HepG2 (cell line): ENCODE measurements at regions not wholly inside any gene's neighbourhood (a gene's known extent, or its start where the extent isn't known, plus 50 kb on each side); places are given as distances from the start of the nearest gene placed in this dataset.

Source experiments
- CC2D1A ChIP-seq: sonication (generic); formaldehyde crosslinking; IDR thresholded peaks from 2 replicates; pipeline ENCODE4 v1.8.1; 2023; ENCODE audit warnings: mild to moderate bottlenecking, missing genetic modification reagents
- POLR2A ChIP-seq, 2 experiments: IDR thresholded peaks; 2 replicates each; pipeline ENCODE4 v1.6.1; 2011; ENCODE audit warnings: low read depth in 2 of 2, low read length in 2 of 2, mild to moderate bottlenecking in 1 of 2, moderate library complexity in 1 of 2; ENCODE audit not compliant: insufficient read depth in 1 of 2
- TARDBP ChIP-seq: sonication (generic); formaldehyde crosslinking; IDR thresholded peaks from 2 replicates; pipeline ENCODE4 v1.8.0; 2022; ENCODE audit warnings: mild to moderate bottlenecking, missing genetic modification reagents
- TBL1XR1 ChIP-seq: fragments of 150-350 bp; IDR thresholded peaks from 2 replicates; pipeline ENCODE4 v1.6.1; 2014; ENCODE audit warnings: borderline replicate concordance, low read length; ENCODE audit not compliant: partially characterized antibody
- ZNF660 ChIP-seq: sonication (generic); formaldehyde crosslinking; IDR thresholded peaks from 2 replicates; pipeline ENCODE4 v1.5.1; 2020; ENCODE audit warnings: mild to moderate bottlenecking, low read depth, missing genetic modification reagents, borderline replicate concordance
- TF ChIP-seq, protein P1 (sequence below): sonication (generic); formaldehyde crosslinking; IDR thresholded peaks from 2 replicates; pipeline ENCODE4 v1.8.1; 2023; ENCODE audit warnings: mild to moderate bottlenecking, missing genetic modification reagents, borderline replicate concordance
- TF ChIP-seq, protein P2 (sequence below): sonication (generic); formaldehyde crosslinking; IDR thresholded peaks from 2 replicates; pipeline ENCODE4 v1.5.0; 2020; ENCODE audit warnings: mild to moderate bottlenecking, missing genetic modification reagents, moderate library complexity
- TF ChIP-seq, protein P3 (sequence below): sonication (generic); formaldehyde crosslinking; IDR thresholded peaks from 2 replicates; pipeline ENCODE4 v1.8.1; 2022; ENCODE audit warnings: low read depth, mild to moderate bottlenecking, missing genetic modification reagents
- TF ChIP-seq, protein P4 (sequence below): sonication (generic); formaldehyde crosslinking; IDR thresholded peaks from 2 replicates; pipeline ENCODE4 v1.4.0; 2020; ENCODE audit warnings: mild to moderate bottlenecking, missing genetic modification reagents
- TF ChIP-seq, protein P5 (sequence below): sonication (generic); formaldehyde crosslinking; IDR thresholded peaks from 2 replicates; pipeline ENCODE4 v1.5.1; 2020; ENCODE audit warnings: mild to moderate bottlenecking, missing genetic modification reagents, moderate library complexity

DNA sequence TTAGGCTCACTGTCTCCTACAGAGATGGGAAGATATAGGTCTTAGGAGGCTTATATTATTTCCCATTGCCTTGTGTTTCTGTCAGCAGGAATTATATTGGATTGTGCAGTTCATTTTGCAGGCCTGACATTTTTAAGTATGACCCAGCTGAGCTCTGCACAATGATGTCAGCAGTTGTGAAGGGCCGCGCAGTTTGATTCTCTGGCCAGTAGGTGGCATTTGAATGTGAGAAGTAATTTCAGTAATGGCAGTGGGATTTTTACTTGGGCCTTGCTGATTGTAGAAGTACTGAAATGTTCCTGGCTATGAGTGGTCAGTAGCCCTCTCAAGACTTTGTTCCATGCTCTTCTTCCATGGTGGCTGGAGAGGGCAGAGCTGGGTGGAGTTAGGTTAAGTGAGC lies 247.2 kb upstream of the MTMR8 start:
- TF ChIP-seq, protein P1, sequence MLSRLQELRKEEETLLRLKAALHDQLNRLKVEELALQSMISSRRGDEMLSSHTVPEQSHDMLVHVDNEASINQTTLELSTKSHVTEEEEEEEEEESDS: no peak
- no peak for TF ChIP-seq POLR2A (IDR thresholded peaks at IDR 0.05; ENCODE audit: insufficient read depth in 1 of 2, low read depth in 2 of 2, low read length in 2 of 2)
- TF ChIP-seq, protein P2, sequence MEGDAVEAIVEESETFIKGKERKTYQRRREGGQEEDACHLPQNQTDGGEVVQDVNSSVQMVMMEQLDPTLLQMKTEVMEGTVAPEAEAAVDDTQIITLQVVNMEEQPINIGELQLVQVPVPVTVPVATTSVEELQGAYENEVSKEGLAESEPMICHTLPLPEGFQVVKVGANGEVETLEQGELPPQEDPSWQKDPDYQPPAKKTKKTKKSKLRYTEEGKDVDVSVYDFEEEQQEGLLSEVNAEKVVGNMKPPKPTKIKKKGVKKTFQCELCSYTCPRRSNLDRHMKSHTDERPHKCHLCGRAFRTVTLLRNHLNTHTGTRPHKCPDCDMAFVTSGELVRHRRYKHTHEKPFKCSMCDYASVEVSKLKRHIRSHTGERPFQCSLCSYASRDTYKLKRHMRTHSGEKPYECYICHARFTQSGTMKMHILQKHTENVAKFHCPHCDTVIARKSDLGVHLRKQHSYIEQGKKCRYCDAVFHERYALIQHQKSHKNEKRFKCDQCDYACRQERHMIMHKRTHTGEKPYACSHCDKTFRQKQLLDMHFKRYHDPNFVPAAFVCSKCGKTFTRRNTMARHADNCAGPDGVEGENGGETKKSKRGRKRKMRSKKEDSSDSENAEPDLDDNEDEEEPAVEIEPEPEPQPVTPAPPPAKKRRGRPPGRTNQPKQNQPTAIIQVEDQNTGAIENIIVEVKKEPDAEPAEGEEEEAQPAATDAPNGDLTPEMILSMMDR: no peak
- TF ChIP-seq, protein P3, sequence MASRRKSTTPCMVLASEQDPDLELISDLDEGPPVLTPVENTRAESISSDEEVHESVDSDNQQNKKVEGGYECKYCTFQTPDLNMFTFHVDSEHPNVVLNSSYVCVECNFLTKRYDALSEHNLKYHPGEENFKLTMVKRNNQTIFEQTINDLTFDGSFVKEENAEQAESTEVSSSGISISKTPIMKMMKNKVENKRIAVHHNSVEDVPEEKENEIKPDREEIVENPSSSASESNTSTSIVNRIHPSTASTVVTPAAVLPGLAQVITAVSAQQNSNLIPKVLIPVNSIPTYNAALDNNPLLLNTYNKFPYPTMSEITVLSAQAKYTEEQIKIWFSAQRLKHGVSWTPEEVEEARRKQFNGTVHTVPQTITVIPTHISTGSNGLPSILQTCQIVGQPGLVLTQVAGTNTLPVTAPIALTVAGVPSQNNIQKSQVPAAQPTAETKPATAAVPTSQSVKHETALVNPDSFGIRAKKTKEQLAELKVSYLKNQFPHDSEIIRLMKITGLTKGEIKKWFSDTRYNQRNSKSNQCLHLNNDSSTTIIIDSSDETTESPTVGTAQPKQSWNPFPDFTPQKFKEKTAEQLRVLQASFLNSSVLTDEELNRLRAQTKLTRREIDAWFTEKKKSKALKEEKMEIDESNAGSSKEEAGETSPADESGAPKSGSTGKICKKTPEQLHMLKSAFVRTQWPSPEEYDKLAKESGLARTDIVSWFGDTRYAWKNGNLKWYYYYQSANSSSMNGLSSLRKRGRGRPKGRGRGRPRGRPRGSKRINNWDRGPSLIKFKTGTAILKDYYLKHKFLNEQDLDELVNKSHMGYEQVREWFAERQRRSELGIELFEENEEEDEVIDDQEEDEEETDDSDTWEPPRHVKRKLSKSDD (CRISPR knock-in tag): no peak
- TF ChIP-seq TBL1XR1: no peak
- no peak for TF ChIP-seq TARDBP (CRISPR knock-in tag)
- TF ChIP-seq ZNF660 (CRISPR knock-in tag): no peak
- TF ChIP-seq CC2D1A (CRISPR knock-in tag): no peak
- TF ChIP-seq, protein P4, sequence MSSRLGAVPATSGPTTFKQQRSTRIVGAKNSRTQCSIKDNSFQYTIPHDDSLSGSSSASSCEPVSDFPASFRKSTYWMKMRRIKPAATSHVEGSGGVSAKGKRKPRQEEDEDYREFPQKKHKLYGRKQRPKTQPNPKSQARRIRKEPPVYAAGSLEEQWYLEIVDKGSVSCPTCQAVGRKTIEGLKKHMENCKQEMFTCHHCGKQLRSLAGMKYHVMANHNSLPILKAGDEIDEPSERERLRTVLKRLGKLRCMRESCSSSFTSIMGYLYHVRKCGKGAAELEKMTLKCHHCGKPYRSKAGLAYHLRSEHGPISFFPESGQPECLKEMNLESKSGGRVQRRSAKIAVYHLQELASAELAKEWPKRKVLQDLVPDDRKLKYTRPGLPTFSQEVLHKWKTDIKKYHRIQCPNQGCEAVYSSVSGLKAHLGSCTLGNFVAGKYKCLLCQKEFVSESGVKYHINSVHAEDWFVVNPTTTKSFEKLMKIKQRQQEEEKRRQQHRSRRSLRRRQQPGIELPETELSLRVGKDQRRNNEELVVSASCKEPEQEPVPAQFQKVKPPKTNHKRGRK: no peak
- TF ChIP-seq, protein P5, sequence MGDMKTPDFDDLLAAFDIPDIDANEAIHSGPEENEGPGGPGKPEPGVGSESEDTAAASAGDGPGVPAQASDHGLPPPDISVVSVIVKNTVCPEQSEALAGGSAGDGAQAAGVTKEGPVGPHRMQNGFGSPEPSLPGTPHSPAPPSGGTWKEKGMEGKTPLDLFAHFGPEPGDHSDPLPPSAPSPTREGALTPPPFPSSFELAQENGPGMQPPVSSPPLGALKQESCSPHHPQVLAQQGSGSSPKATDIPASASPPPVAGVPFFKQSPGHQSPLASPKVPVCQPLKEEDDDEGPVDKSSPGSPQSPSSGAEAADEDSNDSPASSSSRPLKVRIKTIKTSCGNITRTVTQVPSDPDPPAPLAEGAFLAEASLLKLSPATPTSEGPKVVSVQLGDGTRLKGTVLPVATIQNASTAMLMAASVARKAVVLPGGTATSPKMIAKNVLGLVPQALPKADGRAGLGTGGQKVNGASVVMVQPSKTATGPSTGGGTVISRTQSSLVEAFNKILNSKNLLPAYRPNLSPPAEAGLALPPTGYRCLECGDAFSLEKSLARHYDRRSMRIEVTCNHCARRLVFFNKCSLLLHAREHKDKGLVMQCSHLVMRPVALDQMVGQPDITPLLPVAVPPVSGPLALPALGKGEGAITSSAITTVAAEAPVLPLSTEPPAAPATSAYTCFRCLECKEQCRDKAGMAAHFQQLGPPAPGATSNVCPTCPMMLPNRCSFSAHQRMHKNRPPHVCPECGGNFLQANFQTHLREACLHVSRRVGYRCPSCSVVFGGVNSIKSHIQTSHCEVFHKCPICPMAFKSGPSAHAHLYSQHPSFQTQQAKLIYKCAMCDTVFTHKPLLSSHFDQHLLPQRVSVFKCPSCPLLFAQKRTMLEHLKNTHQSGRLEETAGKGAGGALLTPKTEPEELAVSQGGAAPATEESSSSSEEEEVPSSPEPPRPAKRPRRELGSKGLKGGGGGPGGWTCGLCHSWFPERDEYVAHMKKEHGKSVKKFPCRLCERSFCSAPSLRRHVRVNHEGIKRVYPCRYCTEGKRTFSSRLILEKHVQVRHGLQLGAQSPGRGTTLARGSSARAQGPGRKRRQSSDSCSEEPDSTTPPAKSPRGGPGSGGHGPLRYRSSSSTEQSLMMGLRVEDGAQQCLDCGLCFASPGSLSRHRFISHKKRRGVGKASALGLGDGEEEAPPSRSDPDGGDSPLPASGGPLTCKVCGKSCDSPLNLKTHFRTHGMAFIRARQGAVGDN (CRISPR knock-in tag): no peak
